Embryonic facial prominence (tissue), 1 donor: ENCODE measurements at regions not wholly inside any gene's neighbourhood (a gene's known extent, or its start where the extent isn't known, plus 50 kb on each side); places are given as distances from the start of the nearest gene placed in this dataset.

Experiments
- DNase-seq: peaks from one replicate; pipeline ENCODE4 v3.0.0-alpha.2; 2016; ENCODE audit errors: extremely low spot score

- no peak for DNase-seq
Observed at GRCh38 chr13:50195045-50195444, 179.8 kb downstream of the KCNRG start.

- DNase-seq, result no peak
Observed at GRCh38 chr13:50196118-50196517, 180.9 kb downstream of the KCNRG start.

GRCh38 chr13:50197705-50198104, 182.5 kb downstream of the KCNRG start:
- no peak for DNase-seq

- no peak for DNase-seq
Observed at GRCh38 chr13:50198508-50198907, 183.3 kb downstream of the KCNRG start.

- no peak for DNase-seq
Observed at GRCh38 chr13:50200569-50200968, 185.3 kb downstream of the KCNRG start.

- no peak for DNase-seq
Observed at GRCh38 chr13:50200988-50201387, 185.7 kb downstream of the KCNRG start.

- DNase-seq, result no peak
Observed at GRCh38 chr13:50202485-50202884, 187.2 kb downstream of the KCNRG start.

- no peak for DNase-seq
Observed at GRCh38 chr13:50203256-50203941, 188.2 kb downstream of the KCNRG start.

GRCh38 chr13:50205581-50205980, 190.3 kb downstream of the KCNRG start:
- DNase-seq, result no peak

GRCh38 chr13:50208826-50209335, 193.6 kb downstream of the KCNRG start:
- DNase-seq, result no peak

GRCh38 chr13:50209631-50210030, 194.4 kb downstream of the KCNRG start:
- DNase-seq, result no peak

- no peak for DNase-seq
Observed at GRCh38 chr13:50213526-50213925, 198.3 kb downstream of the KCNRG start.

GRCh38 chr13:50214514-50214913, 199.3 kb downstream of the KCNRG start:
- DNase-seq, result no peak

- DNase-seq, result no peak
Observed at GRCh38 chr13:50215399-50215798, 200.2 kb downstream of the KCNRG start.

GRCh38 chr13:50219743-50220142, 204.5 kb downstream of the KCNRG start:
- DNase-seq, result no peak

GRCh38 chr13:50220938-50221337, 205.7 kb downstream of the KCNRG start:
- DNase-seq, result no peak

GRCh38 chr13:50222569-50223332, 207.5 kb downstream of the KCNRG start:
- DNase-seq, result no peak

- DNase-seq, result no peak
Observed at GRCh38 chr13:50224534-50224933, 209.3 kb downstream of the KCNRG start.

- DNase-seq, result no peak
Observed at GRCh38 chr13:50225193-50226155, 210.2 kb downstream of the KCNRG start.

GRCh38 chr13:50226515-50227155, 211.4 kb downstream of the KCNRG start:
- no peak for DNase-seq

- no peak for DNase-seq
Observed at GRCh38 chr13:50227361-50227760, 212.1 kb downstream of the KCNRG start.
